GM19463 (cell line): ENCODE measurements at regions not wholly inside any gene's neighbourhood (a gene's known extent, or its start where the extent isn't known, plus 50 kb on each side); places are given as distances from the start of the nearest gene placed in this dataset.

Experiments used
- ATAC-seq: cut with Tn5 transposase; IDR thresholded peaks from one replicate; pipeline ENCODE4 v1.9.1; 2021; ENCODE audit warnings: mild to moderate bottlenecking, moderate library complexity; ENCODE audit not compliant: unreplicated experiment

DNA sequence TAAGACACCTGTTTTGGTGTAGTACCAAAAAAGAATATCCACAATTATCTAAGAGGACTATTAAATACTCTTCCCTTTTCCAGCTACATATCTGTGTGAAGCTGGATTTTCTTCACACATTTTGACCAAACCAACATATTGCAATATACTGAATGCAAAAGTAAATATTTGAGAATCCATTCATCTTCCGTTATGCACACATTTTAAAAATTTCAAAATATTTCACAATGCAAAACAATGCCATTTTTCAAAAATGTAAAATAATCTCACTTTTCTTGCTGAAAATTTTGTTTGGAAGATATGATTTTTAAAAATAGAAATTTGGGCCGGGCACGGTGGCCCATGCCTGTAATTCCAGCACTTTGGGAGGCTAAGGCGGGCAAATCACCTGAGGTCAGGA is 133.9 kb upstream of the FUT8 start:
- ATAC-seq: no peak

- no peak for ATAC-seq
These were observed 133.0 kb upstream of the FUT8 start for GRCh38 chr14:65279510-65279909.

DNA sequence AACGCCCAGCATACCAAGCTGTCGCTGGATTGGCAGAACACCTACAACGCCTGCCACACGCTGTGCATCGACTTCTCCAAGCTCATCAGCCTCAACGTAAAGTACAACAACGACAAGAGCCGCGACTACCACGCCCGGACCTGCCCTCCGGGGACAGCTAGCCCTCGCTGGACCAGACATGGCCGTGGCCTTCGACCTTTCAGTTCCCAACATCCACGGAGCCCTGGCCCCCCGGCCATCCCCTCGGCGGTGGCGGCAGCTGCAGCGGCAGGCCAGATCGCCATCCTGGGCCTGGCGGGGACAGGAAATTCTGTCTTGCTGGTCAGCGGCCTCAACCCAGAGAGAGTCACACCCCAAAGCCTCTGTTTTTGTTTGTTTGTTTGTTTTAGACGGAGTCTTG is 132.6 kb upstream of the FUT8 start:
- no peak for ATAC-seq

GRCh38 chr14:65280653-65281052 is 131.9 kb upstream of the FUT8 start:
- ATAC-seq: no peak

- ATAC-seq: no peak
These were observed 130.3 kb upstream of the FUT8 start for GRCh38 chr14:65281991-65282895.

DNA sequence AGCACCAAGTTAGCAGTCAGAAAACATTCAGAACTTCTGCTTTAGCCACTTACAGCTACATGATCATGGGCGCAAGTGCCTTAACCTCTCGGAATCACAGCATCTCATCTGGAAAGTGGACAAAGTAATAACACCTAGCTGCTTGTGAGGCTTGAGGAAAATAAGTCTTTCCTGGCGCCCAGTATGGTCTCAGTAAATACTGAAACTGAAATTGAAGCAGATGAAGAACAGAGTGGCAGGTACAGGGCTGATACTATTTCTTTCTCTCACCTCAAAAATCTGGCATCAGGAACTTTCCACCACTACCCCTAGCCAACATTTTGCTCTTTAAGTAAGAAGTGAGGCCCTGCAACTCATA is 129.7 kb upstream of the FUT8 start:
- ATAC-seq: no peak

GRCh38 chr14:65286443-65286842 is 126.1 kb upstream of the FUT8 start:
- no peak for ATAC-seq

- peak; percentile 65 for ATAC-seq
These were observed 125.0 kb upstream of the FUT8 start for GRCh38 chr14:65287264-65288131.

GRCh38 chr14:65290830-65291229 is 121.7 kb upstream of the FUT8 start:
- no peak for ATAC-seq

- ATAC-seq: no peak
These were observed 121.0 kb upstream of the FUT8 start for GRCh38 chr14:65291531-65291930.

- ATAC-seq: no peak
These were observed 117.7 kb upstream of the FUT8 start for GRCh38 chr14:65294816-65295215.

DNA sequence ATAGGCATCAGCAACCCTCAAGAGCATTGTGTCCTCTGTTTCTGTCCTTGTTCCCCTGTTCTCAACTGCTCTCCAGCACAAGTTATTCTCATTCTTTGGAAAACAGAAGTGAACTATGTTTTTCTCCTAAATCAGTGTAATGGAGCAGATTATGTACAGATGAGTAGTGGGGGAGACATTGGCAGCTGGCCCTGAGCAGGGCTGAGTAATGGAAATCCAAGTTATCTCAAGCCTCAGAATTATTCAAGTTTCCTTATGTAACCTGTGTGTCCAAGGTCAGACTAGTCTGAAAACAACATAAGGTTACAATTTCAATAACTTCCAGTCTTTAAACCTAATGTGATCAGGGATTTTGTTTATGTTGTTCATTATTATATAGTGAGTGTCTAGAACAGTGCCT is 116.1 kb upstream of the FUT8 start:
- no peak for ATAC-seq

DNA sequence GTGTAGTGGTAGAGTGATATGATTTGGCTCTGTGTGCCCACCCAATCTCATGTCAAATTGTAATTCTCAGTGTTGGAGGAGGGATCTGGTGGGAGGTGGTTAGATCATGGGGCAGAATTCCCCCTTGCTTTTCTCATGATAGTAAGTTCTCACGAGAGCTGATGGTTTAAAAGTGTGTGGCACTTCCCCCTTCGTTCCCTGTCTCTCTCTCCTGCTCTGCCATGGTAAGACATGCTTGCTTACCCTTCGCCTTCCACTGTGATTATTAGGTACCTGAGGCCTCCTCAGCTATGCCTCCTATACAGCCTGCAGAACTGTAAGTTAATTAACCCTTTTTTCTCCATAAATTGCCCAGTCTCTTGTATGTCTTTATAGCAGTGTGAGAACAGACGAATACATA is 115.7 kb upstream of the FUT8 start:
- ATAC-seq: no peak

DNA sequence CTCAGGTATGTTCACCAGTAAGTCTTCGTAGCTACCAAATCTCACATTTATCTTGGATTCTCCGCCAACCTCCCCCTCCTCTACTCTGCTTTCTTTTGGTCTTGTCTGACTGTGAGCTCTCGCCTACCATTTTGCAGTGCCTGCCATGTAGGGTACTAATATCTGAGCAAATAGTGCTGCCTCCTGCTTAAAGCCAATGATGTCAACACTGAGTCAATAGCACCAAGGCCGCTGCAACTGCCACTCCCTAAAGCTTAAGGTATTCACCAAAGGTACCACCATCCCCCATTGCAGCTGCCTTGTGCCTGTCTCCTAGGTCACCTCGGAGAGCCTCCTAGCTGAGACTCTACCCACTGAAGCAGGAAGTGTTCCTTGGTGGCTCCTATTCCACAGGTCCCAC is 114.8 kb upstream of the FUT8 start:
- ATAC-seq: no peak

- ATAC-seq: no peak
These were observed 112.7 kb upstream of the FUT8 start for GRCh38 chr14:65299826-65300225.

DNA sequence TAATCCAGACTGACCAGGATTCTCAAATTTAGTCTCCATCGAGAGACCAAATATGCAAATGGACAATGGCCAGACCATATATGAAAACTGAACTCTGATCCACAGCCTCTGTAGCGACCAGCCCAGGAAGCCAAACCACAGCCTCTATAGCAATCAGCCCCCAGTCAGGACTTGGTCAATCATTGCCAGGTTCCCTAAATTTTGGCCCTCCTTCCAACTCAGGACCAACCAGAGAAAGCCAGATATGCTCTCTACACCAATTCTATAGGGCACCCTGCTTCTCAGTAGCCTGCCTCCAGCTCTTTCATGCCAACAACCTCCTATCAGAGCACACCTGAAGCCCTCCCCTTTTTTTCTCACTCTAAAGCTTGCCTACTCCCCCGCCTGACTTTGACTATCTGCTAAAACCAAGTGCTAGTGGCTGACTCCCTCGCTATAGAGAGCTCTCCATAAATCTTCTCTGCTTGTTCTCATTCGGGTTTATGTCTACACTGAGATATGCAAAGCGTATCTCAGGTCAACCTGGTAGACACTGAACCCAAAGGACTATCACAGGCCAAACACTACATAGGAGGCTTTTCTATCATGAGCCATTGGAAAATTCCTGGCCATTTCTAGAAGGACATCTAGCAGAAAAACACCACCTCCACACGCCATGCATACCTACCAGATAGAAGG is 110.5 kb upstream of the FUT8 start:
- peak; percentile 59 for ATAC-seq

DNA sequence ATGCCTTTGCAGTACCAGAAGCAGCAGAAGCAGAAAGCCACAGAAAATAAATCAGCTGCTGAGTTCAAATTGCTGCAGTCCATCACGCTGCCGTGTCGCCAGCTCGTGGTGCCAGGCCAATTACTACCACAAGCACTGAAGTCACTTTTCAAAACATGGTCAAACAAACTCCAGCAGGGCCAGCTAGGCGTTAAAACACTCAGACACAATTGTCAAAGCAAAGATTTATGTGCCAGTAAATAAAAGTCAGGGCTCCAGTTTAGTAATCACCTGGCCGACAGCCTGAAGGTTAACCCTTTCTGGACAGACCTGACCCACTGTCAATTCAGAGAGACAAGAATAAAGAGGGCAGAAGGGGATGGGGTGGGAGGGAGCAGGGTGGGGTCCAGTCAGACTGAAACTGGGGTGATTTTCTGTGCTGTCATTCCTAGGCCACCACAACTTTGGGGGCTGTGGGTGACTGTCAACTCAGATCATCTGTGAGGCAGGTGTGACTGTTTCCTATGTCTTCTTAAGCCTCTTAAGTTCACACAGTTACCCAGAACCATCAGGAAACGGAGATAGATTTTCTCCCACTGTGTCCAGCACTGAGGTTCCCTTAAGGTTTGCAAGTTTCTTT is 109.8 kb upstream of the FUT8 start:
- ATAC-seq: peak; percentile 47

GRCh38 chr14:65303190-65303898 is 109.2 kb upstream of the FUT8 start:
- ATAC-seq: no peak

GRCh38 chr14:65303899-65304222 is 108.7 kb upstream of the FUT8 start:
- ATAC-seq: no peak

DNA sequence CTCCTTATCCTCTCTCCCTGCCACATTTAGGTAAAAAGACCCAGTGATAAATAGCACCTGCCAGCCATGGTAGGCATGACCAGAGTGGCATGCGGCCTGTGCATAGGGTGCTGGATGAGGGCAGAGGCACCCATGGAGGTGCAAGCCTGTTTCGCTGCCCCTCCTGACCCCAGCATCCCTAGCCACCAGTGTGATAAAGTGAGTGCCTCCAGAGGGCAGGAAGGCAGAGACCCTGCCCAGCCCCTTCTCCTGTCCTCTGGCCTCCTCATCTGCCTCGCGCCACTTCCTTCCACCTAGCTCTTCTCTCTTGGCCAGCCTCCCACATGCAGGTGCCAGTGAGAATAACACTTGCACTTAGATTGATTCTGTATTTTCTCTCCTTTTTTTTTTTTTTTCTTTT is 108.3 kb upstream of the FUT8 start:
- ATAC-seq: no peak

DNA sequence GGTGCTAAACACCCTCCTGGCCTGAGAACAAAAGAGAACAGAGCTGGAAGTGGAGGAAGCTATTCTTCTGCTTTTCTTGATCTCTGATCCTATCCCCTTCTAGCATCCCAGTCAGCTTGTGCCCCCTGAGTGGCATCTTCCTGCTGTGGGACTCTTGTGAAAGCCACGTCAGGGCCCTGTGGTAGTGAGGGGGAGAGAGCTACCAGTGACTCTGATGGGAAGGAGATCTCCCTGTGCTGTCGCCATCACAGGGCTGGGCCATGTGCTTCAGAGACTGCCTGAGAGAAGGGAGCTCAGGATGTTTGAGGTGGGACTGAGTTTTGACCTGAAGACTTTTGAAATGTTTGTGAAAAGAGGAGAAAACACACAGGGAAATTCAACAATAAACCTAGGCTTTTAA is 107.6 kb upstream of the FUT8 start:
- ATAC-seq: no peak
